CD4-positive, alpha-beta T cell (primary cell): ENCODE measurements at regions not wholly inside any gene's neighbourhood (a gene's known extent, or its start where the extent isn't known, plus 50 kb on each side); places are given as distances from the start of the nearest gene placed in this dataset.

Experiments
- ATAC-seq: fragments of 200-7000 bp; cut with Tn5 transposase; one replicate; pipeline ENCODE4 v1.10.0; 2022; ENCODE audit warnings: mild to moderate bottlenecking; ENCODE audit not compliant: poor library complexity
- CTCF ChIA-PET: fragments of 350-600 bp; sonication (Branson Sonifier 250); formaldehyde crosslinking; loops from one replicate; lab custom pipeline; 2021; ENCODE audit warnings: antibody characterized with exemption, inconsistent platforms; lab: Charles Lee
- POLR2A ChIA-PET: fragments of 350-600 bp; sonication (Branson Sonifier 250); formaldehyde crosslinking; loops from one replicate; lab custom pipeline; 2021; ENCODE audit warnings: antibody characterized with exemption, inconsistent platforms; lab: Charles Lee
- DNase-seq, 14 experiments: peaks; one replicate each; pipeline ENCODE4 v3.0.0-alpha.2; 2013 to 2020; ENCODE audit warnings: mixed read lengths in 2 of 14
- H3K27ac ChIP-seq, 2 donors: one replicate each; pipeline versions ENCODE4 v1.5.1 to v1.7.0; 2013; ENCODE audit warnings: low read length in 2 of 2, low read depth in 1 of 2, mild to moderate bottlenecking in 1 of 2
- H3K27me3 ChIP-seq, 2 experiments: 1 replicate in 1 of 2; 2 replicates in 1 of 2; pipeline versions ENCODE4 v1.6.1 to v1.7.0; 2013; ENCODE audit warnings: low read length in 2 of 2, control low read depth in 1 of 2, mild to moderate bottlenecking in 1 of 2, moderate library complexity in 1 of 2; ENCODE audit not compliant: insufficient read depth in 2 of 2, control insufficient read depth in 1 of 2
- H3K36me3 ChIP-seq: one replicate; pipeline ENCODE4 v1.6.1; 2013; ENCODE audit warnings: low read length, control low read depth; ENCODE audit not compliant: insufficient read depth
- H3K4me1 ChIP-seq: one replicate; pipeline ENCODE4 v1.6.1; 2013; ENCODE audit warnings: low read length, control low read depth; ENCODE audit not compliant: insufficient read depth
- H3K4me3 ChIP-seq: one replicate; pipeline ENCODE4 v1.5.1; 2013; ENCODE audit warnings: mild to moderate bottlenecking, low read length, moderate library complexity
- H3K9me3 ChIP-seq, 2 experiments: 1 replicate in 1 of 2; 2 replicates in 1 of 2; pipeline versions ENCODE4 v1.6.1 to v1.7.0; 2013; ENCODE audit warnings: low read length in 2 of 2, mild to moderate bottlenecking in 2 of 2, control low read depth in 1 of 2, moderate library complexity in 1 of 2; ENCODE audit not compliant: control insufficient read depth in 1 of 2, insufficient read depth in 1 of 2
- H3K27ac Mint-ChIP-seq: one replicate; pipeline ENCODE4 v1.8.0; 2020; ENCODE audit warnings: mixed read lengths
- H3K27me3 Mint-ChIP-seq: one replicate; pipeline ENCODE4 v1.8.0; 2021; ENCODE audit warnings: mixed read lengths
- H3K36me3 Mint-ChIP-seq: one replicate; pipeline ENCODE4 v1.8.0; 2021; ENCODE audit warnings: low read depth, mixed read lengths
- H3K4me1 Mint-ChIP-seq: one replicate; pipeline ENCODE4 v1.8.0; 2021; ENCODE audit warnings: low read depth, mixed read lengths
- H3K4me3 Mint-ChIP-seq: one replicate; pipeline ENCODE4 v1.8.0; 2020; ENCODE audit warnings: mild to moderate bottlenecking, mixed read lengths
- H3K9me3 Mint-ChIP-seq: one replicate; pipeline ENCODE4 v1.8.0; 2020; ENCODE audit warnings: mixed read lengths
- CTCF ChIP-seq: fragments of 200-600 bp; IDR thresholded peaks from one replicate; pipeline ENCODE4 v1.8.0; 2022; ENCODE audit warnings: antibody characterized with exemption, mild to moderate bottlenecking
- intact Hi-C, 2 experiments: fragments of 100-400 bp; cut with DNase I in 1 of 2; cut with micrococcal nuclease in 1 of 2; formaldehyde crosslinking; loops; one replicate each; pipeline versions ENCODE4 v1.15.1 to v1.9.0; 2023 to 2025; cut with DNase I, micrococcal nuclease

- Histone ChIP-seq H3K27me3 (no peaks in the 10 kb centered on the region), H3K36me3 (no peaks in the 10 kb centered on the region), H3K9me3 (peaks cover 0 to 3% of the 10 kb centered on the region in 2 experiments), H3K27ac (no peak overlapping the region), H3K4me1 (no peaks in the 10 kb centered on the region), H3K4me3 (no peak overlapping the region)
- no peak for TF ChIP-seq CTCF
- no peaks in the 10 kb centered on the region for H3K36me3 Mint-ChIP-seq
- ATAC-seq (no peak), DNase-seq (no peak)
- H3K4me1 Mint-ChIP-seq, result no peaks in the 10 kb centered on the region
- POLR2A ChIA-PET, result interaction anchor here (0.8 kb wide), 1 partner anchor 36 kb away, joined by 3 read pairs; no protein-coding TSS in a partner anchor
- peaks cover 18% of the 10 kb centered on the region for H3K27me3 Mint-ChIP-seq
- no peak overlapping the region for H3K27ac Mint-ChIP-seq
- H3K4me3 Mint-ChIP-seq, result no peak overlapping the region
- no peaks in the 10 kb centered on the region for H3K9me3 Mint-ChIP-seq
- CTCF ChIA-PET, result no interaction called here
- intact Hi-C loops, result no loop called here
Observed at GRCh38 chr5:53355316-53355715, 125.1 kb upstream of the FST start.

- POLR2A ChIA-PET, result interaction anchor here (0.8 kb wide), 1 partner anchor 37 kb away, joined by 3 read pairs; no protein-coding TSS in a partner anchor
- CTCF ChIA-PET, result no interaction called here
Observed at GRCh38 chr5:53355931-53356330, 124.5 kb upstream of the FST start.

GRCh38 chr5:53357439-53357838 lies 123.0 kb upstream of the FST start:
- ChIA-PET CTCF (no interaction called here), POLR2A (no interaction called here)
- no peaks in the 10 kb centered on the region for H3K27me3 ChIP-seq
- Mint-ChIP-seq H3K4me3 (no peak overlapping the region), H3K27ac (no peak overlapping the region), H3K27me3 (peaks cover 18% of the 10 kb centered on the region), H3K4me1 (no peaks in the 10 kb centered on the region), H3K9me3 (no peaks in the 10 kb centered on the region), H3K36me3 (no peaks in the 10 kb centered on the region)
- TF ChIP-seq CTCF, result no peak
- no peak overlapping the region for H3K4me3 ChIP-seq
- intact Hi-C loops, result no loop called here
- ATAC-seq (no peak), DNase-seq (no peak)
- H3K9me3 ChIP-seq, result peaks cover 0 to 3% of the 10 kb centered on the region in 2 experiments
- H3K36me3 ChIP-seq, result no peaks in the 10 kb centered on the region
- no peak overlapping the region for H3K27ac ChIP-seq
- H3K4me1 ChIP-seq, result no peaks in the 10 kb centered on the region

More at GRCh38 chr5:53355931-53356330, 124.5 kb upstream of the FST start:
- ATAC-seq (no peak), DNase-seq (no peak)
- no peaks in the 10 kb centered on the region for H3K36me3 ChIP-seq
- H3K4me1 Mint-ChIP-seq, result no peaks in the 10 kb centered on the region
- no peaks in the 10 kb centered on the region for H3K36me3 Mint-ChIP-seq
- no peak overlapping the region for H3K4me3 Mint-ChIP-seq
- intact Hi-C loops, result no loop called here
- no peak for TF ChIP-seq CTCF
- peaks cover 0 to 3% of the 10 kb centered on the region in 2 experiments for H3K9me3 ChIP-seq
- no peak overlapping the region for H3K27ac ChIP-seq
- H3K9me3 Mint-ChIP-seq, result no peaks in the 10 kb centered on the region
- no peak overlapping the region for H3K4me3 ChIP-seq
- no peaks in the 10 kb centered on the region for H3K4me1 ChIP-seq
- H3K27ac Mint-ChIP-seq, result no peak overlapping the region
- H3K27me3 ChIP-seq, result no peaks in the 10 kb centered on the region
- peaks cover 18% of the 10 kb centered on the region for H3K27me3 Mint-ChIP-seq
